A549 (cell line): ENCODE measurements at regions not wholly inside any gene's neighbourhood (a gene's known extent, or its start where the extent isn't known, plus 50 kb on each side); places are given as distances from the start of the nearest gene placed in this dataset.

Experiments
- CTCF ChIP-seq: fragments of >200 bp; sonication (Bioruptor Twin); formaldehyde crosslinking; IDR thresholded peaks from 3 replicates; pipeline ENCODE4 v1.5.1; 2016
- MAZ ChIP-seq: fragments of 150-350 bp; IDR thresholded peaks from 2 replicates; pipeline ENCODE4 v1.6.1; 2014; ENCODE audit warnings: antibody characterized with exemption, low read depth, low read length, borderline replicate concordance
- MYC ChIP-seq: IDR thresholded peaks from 2 replicates; pipeline ENCODE4 v1.6.1; 2012; ENCODE audit warnings: mild to moderate bottlenecking, inconsistent platforms, low read length, improper control_type of control experiment, borderline replicate concordance
- POLR2A ChIP-seq: IDR thresholded peaks from 2 replicates; pipeline ENCODE4 v1.6.1; 2012; ENCODE audit warnings: mild to moderate bottlenecking, low read length
- TF ChIP-seq, protein P1 (sequence below): IDR thresholded peaks from 2 replicates; pipeline ENCODE4 v1.6.1; 2012

- TF ChIP-seq CTCF, result no peak
- TF ChIP-seq, protein P1, sequence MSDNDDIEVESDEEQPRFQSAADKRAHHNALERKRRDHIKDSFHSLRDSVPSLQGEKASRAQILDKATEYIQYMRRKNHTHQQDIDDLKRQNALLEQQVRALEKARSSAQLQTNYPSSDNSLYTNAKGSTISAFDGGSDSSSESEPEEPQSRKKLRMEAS, result no peak
- TF ChIP-seq POLR2A, result no peak
- no peak for TF ChIP-seq MAZ
- no peak for TF ChIP-seq MYC
Observed at GRCh38 chr17:14736631-14737030, 435.8 kb downstream of the HS3ST3B1 start.
